ENCODE measurements at regions not wholly inside any gene's neighbourhood (a gene's known extent, or its start where the extent isn't known, plus 50 kb on each side); places are given as distances from the start of the nearest gene placed in this dataset.

GRCh38 chr11:28629235-28629634 is 521.0 kb downstream of the METTL15 start:
- no peaks in the 10 kb centered on the region for H3K9me2 ChIP-seq (replicated peaks; ENCODE audit: low read depth, low read length)
- H3K9me3 ChIP-seq (ENCODE audit: insufficient read depth, low read depth, low read length) = no peaks in the 10 kb centered on the region

GRCh38 chr11:28628412-28628811 is 520.2 kb downstream of the METTL15 start:
- H3K4me2 ChIP-seq (ENCODE audit: low read depth, low read length, poor library complexity, severe bottlenecking) = no peak overlapping the region
- no peaks in the 10 kb centered on the region for H3K9me2 ChIP-seq (replicated peaks; ENCODE audit: low read depth, low read length)
- H3K9me3 ChIP-seq (ENCODE audit: insufficient read depth, low read depth, low read length) = no peaks in the 10 kb centered on the region
- no peak overlapping the region for H3K4me3 ChIP-seq (ENCODE audit: low read length, poor library complexity, severe bottlenecking)
- H3K36me3 ChIP-seq (ENCODE audit: insufficient read depth, low read length) = no peaks in the 10 kb centered on the region
- H2AFZ ChIP-seq (ENCODE audit: low read length) = no peak overlapping the region
- no peaks in the 10 kb centered on the region for H3K4me1 ChIP-seq (ENCODE audit: insufficient read depth, low read length, poor library complexity, severe bottlenecking)
- no peaks in the 10 kb centered on the region for H3K27me3 ChIP-seq (ENCODE audit: insufficient read depth, low read length, poor library complexity, severe bottlenecking)
- no peaks in the 10 kb centered on the region for H3K79me2 ChIP-seq (ENCODE audit: insufficient read depth, low read length)
- no peaks in the 10 kb centered on the region for H3F3A ChIP-seq (ENCODE audit: low read depth)
- H4K20me1 ChIP-seq (ENCODE audit: insufficient read depth, low read length, poor library complexity, severe bottlenecking) = no peaks in the 10 kb centered on the region
- no peak for TF ChIP-seq CTCF (conservative IDR thresholded peaks at IDR 0.05; ENCODE audit: low read length)
- no peak for TF ChIP-seq EZH2phosphoT487 (IDR thresholded peaks at IDR 0.05; ENCODE audit: borderline replicate concordance)
- H3K9ac ChIP-seq (ENCODE audit: low read depth, low read length, poor library complexity, severe bottlenecking) = no peak overlapping the region

More at GRCh38 chr11:28629235-28629634, 521.0 kb downstream of the METTL15 start:
- Histone ChIP-seq H3K79me2 (ENCODE audit: insufficient read depth, low read length) (no peaks in the 10 kb centered on the region), H3K4me3 (ENCODE audit: low read length, poor library complexity, severe bottlenecking) (no peak overlapping the region), H3K9ac (ENCODE audit: low read depth, low read length, poor library complexity, severe bottlenecking) (no peak overlapping the region), H3K4me1 (ENCODE audit: insufficient read depth, low read length, poor library complexity, severe bottlenecking) (no peaks in the 10 kb centered on the region), H3K27me3 (ENCODE audit: insufficient read depth, low read length, poor library complexity, severe bottlenecking) (no peaks in the 10 kb centered on the region), H2AFZ (ENCODE audit: low read length) (no peak overlapping the region), H3K4me2 (ENCODE audit: low read depth, low read length, poor library complexity, severe bottlenecking) (no peak overlapping the region), H3K36me3 (ENCODE audit: insufficient read depth, low read length) (no peaks in the 10 kb centered on the region), H4K20me1 (ENCODE audit: insufficient read depth, low read length, poor library complexity, severe bottlenecking) (no peaks in the 10 kb centered on the region), H3F3A (ENCODE audit: low read depth) (no peaks in the 10 kb centered on the region)
- no peak for TF ChIP-seq EZH2phosphoT487 (IDR thresholded peaks at IDR 0.05; ENCODE audit: borderline replicate concordance)
- no peak for TF ChIP-seq CTCF (conservative IDR thresholded peaks at IDR 0.05; ENCODE audit: low read length)

GRCh38 chr11:28627690-28628255 is 519.6 kb downstream of the METTL15 start:
- Histone ChIP-seq H3K9me3 (ENCODE audit: insufficient read depth, low read depth, low read length) (no peaks in the 10 kb centered on the region), H3K4me1 (ENCODE audit: insufficient read depth, low read length, poor library complexity, severe bottlenecking) (no peaks in the 10 kb centered on the region), H3K27me3 (ENCODE audit: insufficient read depth, low read length, poor library complexity, severe bottlenecking) (no peaks in the 10 kb centered on the region), H3K4me2 (ENCODE audit: low read depth, low read length, poor library complexity, severe bottlenecking) (no peak overlapping the region), H3K79me2 (ENCODE audit: insufficient read depth, low read length) (no peaks in the 10 kb centered on the region), H3F3A (ENCODE audit: low read depth) (no peaks in the 10 kb centered on the region), H3K9me2 (replicated peaks; ENCODE audit: low read depth, low read length) (no peaks in the 10 kb centered on the region), H2AFZ (ENCODE audit: low read length) (no peak overlapping the region), H3K36me3 (ENCODE audit: insufficient read depth, low read length) (no peaks in the 10 kb centered on the region), H4K20me1 (ENCODE audit: insufficient read depth, low read length, poor library complexity, severe bottlenecking) (no peaks in the 10 kb centered on the region), H3K9ac (ENCODE audit: low read depth, low read length, poor library complexity, severe bottlenecking) (no peak overlapping the region), H3K4me3 (ENCODE audit: low read length, poor library complexity, severe bottlenecking) (no peak overlapping the region)
- no peak for TF ChIP-seq CTCF (conservative IDR thresholded peaks at IDR 0.05; ENCODE audit: low read length)
- no peak for TF ChIP-seq EZH2phosphoT487 (IDR thresholded peaks at IDR 0.05; ENCODE audit: borderline replicate concordance)

All from Loucy (cell line).